ENCODE measurements at regions not wholly inside any gene's neighbourhood (a gene's known extent, or its start where the extent isn't known, plus 50 kb on each side); places are given as distances from the start of the nearest gene placed in this dataset.

- TF ChIP-seq ZSCAN5A (tag by site-specific recombination; IDR thresholded peaks at IDR 0.05) = no peak
- TF ChIP-seq ZFP3 (tag by site-specific recombination; IDR thresholded peaks at IDR 0.05; ENCODE audit: low read depth) = no peak
These were observed 347.0 kb downstream of the GPAM start (continued) for GRCh38 chr10:111836571-111836970.

GRCh38 chr10:111837086-111837485 lies 346.5 kb downstream of the GPAM start:
- Histone ChIP-seq H3K27ac (ENCODE audit: extremely low read depth, low read depth, low read length) (no peak overlapping the region), H3K4me1 (ENCODE audit: control insufficient read depth, insufficient read depth, low read length) (no peaks in the 10 kb centered on the region), H3K9me3 (ENCODE audit: control insufficient read depth, insufficient read depth, low read depth, low read length) (no peaks in the 10 kb centered on the region), H3K4me3 (ENCODE audit: low read depth, low read length) (no peak overlapping the region), H3K36me3 (ENCODE audit: control insufficient read depth in 2 of 2, insufficient read depth in 1 of 2, low read length in 2 of 2) (no peaks in the 10 kb centered on the region)
- ChIA-PET CTCF (no interaction called here), POLR2A (no interaction called here)
- TF ChIP-seq ZNF433 (tag by site-specific recombination; IDR thresholded peaks at IDR 0.05; ENCODE audit: low read depth) (no peak), ZNF239 (tag by site-specific recombination; IDR thresholded peaks at IDR 0.05) (no peak), SP2 (tag by site-specific recombination; IDR thresholded peaks at IDR 0.05) (no peak), ZBTB17 (tag by site-specific recombination; IDR thresholded peaks at IDR 0.05) (no peak), GFI1B (tag by site-specific recombination; IDR thresholded peaks at IDR 0.05) (no peak), ZNF560 (tag by site-specific recombination; IDR thresholded peaks at IDR 0.05; ENCODE audit: borderline replicate concordance) (no peak), YY1 (tag by site-specific recombination; IDR thresholded peaks at IDR 0.05) (no peak), ZNF621 (tag by site-specific recombination; IDR thresholded peaks at IDR 0.05) (no peak), TCF7L2 (IDR thresholded peaks at IDR 0.05; ENCODE audit: borderline replicate concordance, low read depth, low read length) (no peak), ZNF280C (tag by site-specific recombination; IDR thresholded peaks at IDR 0.05) (no peak), PRDM1 (tag by site-specific recombination; IDR thresholded peaks at IDR 0.05) (no peak), ZNF146 (tag by site-specific recombination; IDR thresholded peaks at IDR 0.05) (no peak), ZNF169 (tag by site-specific recombination; IDR thresholded peaks at IDR 0.05) (no peak), ZNF394 (tag by site-specific recombination; IDR thresholded peaks at IDR 0.05; ENCODE audit: borderline replicate concordance) (no peak), ZNF2 (tag by site-specific recombination; IDR thresholded peaks at IDR 0.05) (no peak), BCL6B (tag by site-specific recombination; IDR thresholded peaks at IDR 0.05) (no peak), PRDM2 (tag by site-specific recombination; IDR thresholded peaks at IDR 0.05; ENCODE audit: borderline replicate concordance) (no peak), ZNF777 (tag by site-specific recombination; IDR thresholded peaks at IDR 0.05; ENCODE audit: borderline replicate concordance) (no peak), PRDM4 (tag by site-specific recombination; IDR thresholded peaks at IDR 0.05) (no peak)

Data from HEK293 (cell line).